ENCODE measurements at regions not wholly inside any gene's neighbourhood (a gene's known extent, or its start where the extent isn't known, plus 50 kb on each side); places are given as distances from the start of the nearest gene placed in this dataset.

GRCh38 chr20:22944936-22945335, 90.2 kb upstream of the SSTR4 start (continued):
- no peak for TF ChIP-seq ARID5B (CRISPR knock-in tag; IDR thresholded peaks at IDR 0.05)
- TF ChIP-seq FOSL2 (CRISPR knock-in tag; IDR thresholded peaks at IDR 0.05): no peak
- TF ChIP-seq, protein P1, sequence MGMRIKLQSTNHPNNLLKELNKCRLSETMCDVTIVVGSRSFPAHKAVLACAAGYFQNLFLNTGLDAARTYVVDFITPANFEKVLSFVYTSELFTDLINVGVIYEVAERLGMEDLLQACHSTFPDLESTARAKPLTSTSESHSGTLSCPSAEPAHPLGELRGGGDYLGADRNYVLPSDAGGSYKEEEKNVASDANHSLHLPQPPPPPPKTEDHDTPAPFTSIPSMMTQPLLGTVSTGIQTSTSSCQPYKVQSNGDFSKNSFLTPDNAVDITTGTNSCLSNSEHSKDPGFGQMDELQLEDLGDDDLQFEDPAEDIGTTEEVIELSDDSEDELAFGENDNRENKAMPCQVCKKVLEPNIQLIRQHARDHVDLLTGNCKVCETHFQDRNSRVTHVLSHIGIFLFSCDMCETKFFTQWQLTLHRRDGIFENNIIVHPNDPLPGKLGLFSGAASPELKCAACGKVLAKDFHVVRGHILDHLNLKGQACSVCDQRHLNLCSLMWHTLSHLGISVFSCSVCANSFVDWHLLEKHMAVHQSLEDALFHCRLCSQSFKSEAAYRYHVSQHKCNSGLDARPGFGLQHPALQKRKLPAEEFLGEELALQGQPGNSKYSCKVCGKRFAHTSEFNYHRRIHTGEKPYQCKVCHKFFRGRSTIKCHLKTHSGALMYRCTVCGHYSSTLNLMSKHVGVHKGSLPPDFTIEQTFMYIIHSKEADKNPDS (CRISPR knock-in tag; IDR thresholded peaks at IDR 0.05): no peak

- Histone ChIP-seq H3K4me3 (replicated peaks in 1 of 3; ENCODE audit: insufficient read depth in 1 of 3, low read depth in 2 of 3, low read length in 3 of 3) (no peak overlapping the region), H3K27ac (ENCODE audit: extremely low read length, insufficient read depth, low read length) (no peak overlapping the region), H3K9me3 (ENCODE audit: low read length) (no peaks in the 10 kb centered on the region), H3K36me3 (replicated peaks in 1 of 2; ENCODE audit: control insufficient read depth in 1 of 2, insufficient read depth in 2 of 2, low read length in 2 of 2) (no peaks in the 10 kb centered on the region), H4K20me1 (ENCODE audit: insufficient read depth, low read length) (no peaks in the 10 kb centered on the region), H3K4me1 (ENCODE audit: insufficient read depth, low read length) (no peaks in the 10 kb centered on the region), H2AFZ (ENCODE audit: low read length) (no peak overlapping the region), H3K27me3 (ENCODE audit: control insufficient read depth in 1 of 2, insufficient read depth in 2 of 2, low read length in 2 of 2) (no peaks in the 10 kb centered on the region), H3K79me2 (ENCODE audit: insufficient read depth, low read length) (no peaks in the 10 kb centered on the region), H3K4me2 (ENCODE audit: low read depth, low read length) (no peak overlapping the region), H3K9ac (ENCODE audit: insufficient read depth, low read depth, low read length) (no peak overlapping the region)
- ATAC-seq (no peak), FAIRE-seq (no peak), DNase-seq (ENCODE audit: low spot score) (no peak)
- POLR2A ChIA-PET: no interaction called here
- intact Hi-C loops (cut with micrococcal nuclease; ENCODE audit: unreplicated experiment) (no loop called here), in situ Hi-C loops (cut with HindIII; ENCODE audit: extremely low pct_ligation_motif_present, low pct_unique_long_range_greater_than_20kb) (no loop called here)
- BruUV-seq (replicated peaks): no TSS peak
- CTCF ChIA-PET (ENCODE audit: low intra/inter-chr PET ratio, low total read pairs): no interaction called here
- WGBS (ENCODE audit: low lambda C conversion rate): under 1% methylated on average over 2 of the region's 2 CpGs
- TF ChIP-seq SKIL (CRISPR knock-in tag; IDR thresholded peaks at IDR 0.05; ENCODE audit: borderline replicate concordance): no peak
- TF ChIP-seq GFI1 (CRISPR knock-in tag; IDR thresholded peaks at IDR 0.05; ENCODE audit: borderline replicate concordance): no peak
- TF ChIP-seq ZNF691 (CRISPR knock-in tag; IDR thresholded peaks at IDR 0.05; ENCODE audit: borderline replicate concordance, low read depth): no peak
- no peak for TF ChIP-seq TAF1 (CRISPR knock-in tag; IDR thresholded peaks at IDR 0.05)
- TF ChIP-seq ZFP36L2 (CRISPR knock-in tag; IDR thresholded peaks at IDR 0.05): no peak
- TF ChIP-seq, protein P2, sequence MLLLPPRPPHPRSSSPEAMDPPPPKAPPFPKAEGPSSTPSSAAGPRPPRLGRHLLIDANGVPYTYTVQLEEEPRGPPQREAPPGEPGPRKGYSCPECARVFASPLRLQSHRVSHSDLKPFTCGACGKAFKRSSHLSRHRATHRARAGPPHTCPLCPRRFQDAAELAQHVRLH (CRISPR knock-in tag; IDR thresholded peaks at IDR 0.05; ENCODE audit: borderline replicate concordance, low read depth): no peak
- no peak for TF ChIP-seq ZEB1 (IDR thresholded peaks at IDR 0.05; ENCODE audit: insufficient replicate concordance, low read depth)
- TF ChIP-seq BRCA1 (CRISPR knock-in tag; IDR thresholded peaks at IDR 0.05): no peak
- no peak for TF ChIP-seq ZSCAN5A (CRISPR knock-in tag; IDR thresholded peaks at IDR 0.05; ENCODE audit: borderline replicate concordance)
- no peak for TF ChIP-seq HNRNPLL (IDR thresholded peaks at IDR 0.05; ENCODE audit: low read depth, low read length, poor library complexity, severe bottlenecking)
Observed at GRCh38 chr20:22946596-22946995, 88.5 kb upstream of the SSTR4 start.

Data from HepG2 (cell line).